Stimulated activated CD4-positive, alpha-beta T cell treated with anti-CD3 and anti-CD28 coated beads, Interleukin-1b, Interleukin-23, amount 100 ng/mL, for 24 hours (primary cell): ENCODE measurements at regions not wholly inside any gene's neighbourhood (a gene's known extent, or its start where the extent isn't known, plus 50 kb on each side); places are given as distances from the start of the nearest gene placed in this dataset.

Experiments
- DNase-seq, 4 experiments: peaks; one replicate each; pipeline ENCODE4 v3.0.0-alpha.2; 2020; ENCODE audit warnings: low read depth in 4 of 4, low spot score in 1 of 4

- no peak for DNase-seq
Measured at GRCh38 chrX:42624524-42624923, 153.4 kb downstream of the PPP1R2C start.

- no peak for DNase-seq
Measured at GRCh38 chrX:42619068-42619467, 158.9 kb downstream of the PPP1R2C start.

GRCh38 chrX:42616981-42617380, 161.0 kb downstream of the PPP1R2C start:
- DNase-seq, result no peak

- DNase-seq, result no peak
Measured at GRCh38 chrX:42615161-42615563, 162.8 kb downstream of the PPP1R2C start.

GRCh38 chrX:42606591-42606990, 171.4 kb downstream of the PPP1R2C start:
- DNase-seq, result no peak

- DNase-seq, result no peak
Measured at GRCh38 chrX:42604302-42604701, 173.7 kb downstream of the PPP1R2C start.

GRCh38 chrX:42603016-42603415, 174.9 kb downstream of the PPP1R2C start:
- no peak for DNase-seq

GRCh38 chrX:42602566-42602965, 175.4 kb downstream of the PPP1R2C start:
- no peak for DNase-seq

GRCh38 chrX:42602136-42602535, 175.8 kb downstream of the PPP1R2C start:
- no peak for DNase-seq

GRCh38 chrX:42597481-42597880, 180.5 kb downstream of the PPP1R2C start:
- DNase-seq, result no peak

GRCh38 chrX:42585842-42586621, 191.9 kb downstream of the PPP1R2C start:
- DNase-seq, result no peak

GRCh38 chrX:42577936-42578470, 200.0 kb downstream of the PPP1R2C start:
- DNase-seq, result no peak

GRCh38 chrX:42567268-42567667, 210.7 kb downstream of the PPP1R2C start:
- DNase-seq, result no peak

GRCh38 chrX:42565739-42566138, 212.2 kb downstream of the PPP1R2C start:
- no peak for DNase-seq

- DNase-seq, result no peak
Measured at GRCh38 chrX:42546800-42547199, 231.2 kb downstream of the PPP1R2C start.

- no peak for DNase-seq
Measured at GRCh38 chrX:42544883-42545282, 233.1 kb downstream of the PPP1R2C start.

- no peak for DNase-seq
Measured at GRCh38 chrX:42541554-42541953, 236.4 kb downstream of the PPP1R2C start.

- no peak for DNase-seq
Measured at GRCh38 chrX:42540146-42540545, 237.8 kb downstream of the PPP1R2C start.

GRCh38 chrX:42538405-42538804, 239.6 kb downstream of the PPP1R2C start:
- DNase-seq, result no peak

GRCh38 chrX:42536286-42536685, 241.7 kb downstream of the PPP1R2C start:
- DNase-seq, result no peak

GRCh38 chrX:42535233-42535632, 242.7 kb downstream of the PPP1R2C start:
- DNase-seq, result no peak

- DNase-seq, result no peak
Measured at GRCh38 chrX:42533761-42534160, 244.2 kb downstream of the PPP1R2C start.

- DNase-seq, result no peak
Measured at GRCh38 chrX:42531441-42531840, 246.5 kb downstream of the PPP1R2C start.
